HepG2 (cell line): ENCODE measurements at regions not wholly inside any gene's neighbourhood (a gene's known extent, or its start where the extent isn't known, plus 50 kb on each side); places are given as distances from the start of the nearest gene placed in this dataset.

Experiments used
- ATAC-seq: fragments of 200-7000 bp; cut with Tn5 transposase; 3 replicates; pipeline ENCODE4 v1.9.1; 2020; ENCODE audit warnings: mild to moderate bottlenecking, moderate library complexity
- BruUV-seq: library from RNA; stranded (reverse); fragments of 400-500 nt; replicated peaks from 2 replicates; lab custom pipeline; 2021; lab: Mats Ljungman, UMichigan
- CTCF ChIA-PET: fragments of 300-600 bp; formaldehyde crosslinking; extraction: SDS; loops from one replicate; lab custom pipeline; 2021; ENCODE audit warnings: low total read pairs, inconsistent platforms, low intra/inter-chr PET ratio; lab: Yijun Ruan, JAX
- POLR2A ChIA-PET: fragments of 350-600 bp; sonication (Branson Sonifier 250); formaldehyde crosslinking; loops from one replicate; lab custom pipeline; 2020; ENCODE audit warnings: antibody characterized with exemption, inconsistent platforms; lab: Yijun Ruan, JAX
- DNase-seq: peaks from one replicate; pipeline ENCODE4 v3.0.0-alpha.2; 2015; ENCODE audit warnings: low spot score
- FAIRE-seq: peaks from 3 replicates; lab custom pipeline; 2011; peaks lifted over from hg19 to GRCh38; lab: Jason Lieb, UNC
- H2AFZ ChIP-seq: one replicate; pipeline ENCODE4 v1.6.1; 2011; ENCODE audit warnings: low read length, inconsistent platforms
- H3K27ac ChIP-seq: fragments of 300-600 bp; 3 replicates; pipeline ENCODE4 v1.8.0; 2011; ENCODE audit warnings: mixed run types, mild to moderate bottlenecking, mixed read lengths, low read length, inconsistent platforms; ENCODE audit not compliant: insufficient read depth; ENCODE audit errors: extremely low read length
- H3K27me3 ChIP-seq, 2 experiments: fragments of 200-600 bp in 1 of 2; 2 replicates in 1 of 2; 3 replicates in 1 of 2; pipeline versions ENCODE4 v1.6.0 to v1.8.0; 2011; ENCODE audit warnings: low read length in 2 of 2, mild to moderate bottlenecking in 2 of 2, moderate library complexity in 2 of 2, inconsistent platforms in 1 of 2; ENCODE audit not compliant: insufficient read depth in 2 of 2, control insufficient read depth in 1 of 2
- H3K36me3 ChIP-seq, 2 experiments: fragments of 200-600 bp in 1 of 2; replicated peaks in 1 of 2; 2 replicates in 1 of 2; 3 replicates in 1 of 2; pipeline versions ENCODE4 v1.5.1 to v1.8.0; 2011; ENCODE audit warnings: low read length in 2 of 2, inconsistent platforms in 1 of 2; ENCODE audit not compliant: insufficient read depth in 2 of 2, control insufficient read depth in 1 of 2
- H3K4me1 ChIP-seq: 2 replicates; pipeline ENCODE4 v1.5.1; 2012; ENCODE audit warnings: low read length, inconsistent platforms; ENCODE audit not compliant: insufficient read depth
- H3K4me2 ChIP-seq: 2 replicates; pipeline ENCODE4 v1.6.0; 2011; ENCODE audit warnings: low read depth, low read length, inconsistent platforms
- H3K4me3 ChIP-seq, 3 experiments: fragments of 200-600 bp in 1 of 3; sonication (generic), shearing (Covaris generic) in 1 of 3; replicated peaks in 1 of 3; 2 replicates each; pipeline ENCODE4 v1.5.1; 2011 to 2016; ENCODE audit warnings: low read length in 3 of 3, inconsistent platforms in 2 of 3, low read depth in 2 of 3, mild to moderate bottlenecking in 2 of 3, control low read depth in 1 of 3, mixed read lengths in 1 of 3; ENCODE audit not compliant: insufficient read depth in 1 of 3
- H3K79me2 ChIP-seq: one replicate; pipeline ENCODE4 v1.6.1; 2011; ENCODE audit warnings: low read length, inconsistent platforms; ENCODE audit not compliant: insufficient read depth
- H3K9ac ChIP-seq: 2 replicates; pipeline ENCODE4 v1.6.0; 2011; ENCODE audit warnings: mild to moderate bottlenecking, low read depth, low read length, inconsistent platforms; ENCODE audit not compliant: insufficient read depth
- H3K9me3 ChIP-seq: 2 replicates; pipeline ENCODE4 v1.5.1; 2012; ENCODE audit warnings: mild to moderate bottlenecking, low read length
- H4K20me1 ChIP-seq: 2 replicates; pipeline ENCODE4 v1.6.0; 2011; ENCODE audit warnings: inconsistent platforms, mild to moderate bottlenecking, low read length, moderate library complexity; ENCODE audit not compliant: insufficient read depth
- HOXA7 ChIP-seq: sonication (generic); formaldehyde crosslinking; IDR thresholded peaks from 2 replicates; pipeline ENCODE4 v1.8.1; 2022; ENCODE audit warnings: mild to moderate bottlenecking, missing genetic modification reagents, moderate library complexity
- IRF2 ChIP-seq: IDR thresholded peaks from 2 replicates; pipeline ENCODE4 v1.6.1; 2018; ENCODE audit warnings: missing genetic modification reagents, missing compliant biosample characterization
- KAT2B ChIP-seq: fragments of 150-350 bp; IDR thresholded peaks from 2 replicates; pipeline ENCODE4 v1.6.1; 2014; ENCODE audit warnings: low read depth, low read length, borderline replicate concordance
- NCOA1 ChIP-seq: sonication (generic); formaldehyde crosslinking; IDR thresholded peaks from 2 replicates; pipeline ENCODE4 v1.9.0; 2021; ENCODE audit warnings: missing genetic modification reagents
- NFATC3 ChIP-seq: sonication (generic); formaldehyde crosslinking; IDR thresholded peaks from 2 replicates; pipeline ENCODE4 v1.5.1; 2020; ENCODE audit warnings: mild to moderate bottlenecking, missing genetic modification reagents
- NFE2L1 ChIP-seq: sonication (generic); formaldehyde crosslinking; IDR thresholded peaks from 2 replicates; pipeline ENCODE4 v1.4.0; 2020; ENCODE audit warnings: missing genetic modification reagents, mild to moderate bottlenecking, borderline replicate concordance
- NR3C1 ChIP-seq: sonication (generic); formaldehyde crosslinking; IDR thresholded peaks from 2 replicates; pipeline ENCODE4 v1.4.0; 2020; ENCODE audit warnings: missing genetic modification reagents
- RAD51 ChIP-seq: fragments of 450-650 bp; IDR thresholded peaks from 2 replicates; pipeline ENCODE4 v1.6.1; 2016; ENCODE audit warnings: borderline replicate concordance
- SETDB1 ChIP-seq: sonication (generic); formaldehyde crosslinking; IDR thresholded peaks from 2 replicates; pipeline ENCODE4 v1.5.1; 2020; ENCODE audit warnings: missing genetic modification reagents, mild to moderate bottlenecking, borderline replicate concordance
- STAG1 ChIP-seq: sonication (generic); formaldehyde crosslinking; IDR thresholded peaks from 2 replicates; pipeline ENCODE4 v1.4.0; 2020; ENCODE audit warnings: missing genetic modification reagents
- ZFY ChIP-seq: sonication (generic); formaldehyde crosslinking; IDR thresholded peaks from 2 replicates; pipeline ENCODE4 v1.4.0; 2020; ENCODE audit warnings: missing genetic modification reagents
- ZNF564 ChIP-seq: sonication (generic); formaldehyde crosslinking; IDR thresholded peaks from 2 replicates; pipeline ENCODE4 v1.8.1; 2023; ENCODE audit warnings: mild to moderate bottlenecking, missing genetic modification reagents
- ZNF569 ChIP-seq: sonication (generic); formaldehyde crosslinking; IDR thresholded peaks from 2 replicates; pipeline ENCODE4 v1.5.0; 2020; ENCODE audit warnings: mild to moderate bottlenecking, missing genetic modification reagents, moderate library complexity, borderline replicate concordance
- ZNF841 ChIP-seq: sonication (generic); formaldehyde crosslinking; IDR thresholded peaks from 2 replicates; pipeline ENCODE4 v1.8.1; 2023; ENCODE audit warnings: missing genetic modification reagents, borderline replicate concordance
- WGBS: methylation state at CpG from one replicate; pipeline ENCODE4 v1.1.6; 2017; ENCODE audit warnings: low lambda C conversion rate; 5-methylcytosine and 5-hydroxymethylcytosine counted together
- in situ Hi-C: cut with HindIII; loops from 2 replicates; pipeline ENCODE4 v1.10.0; 2017; ENCODE audit warnings: low pct_unique_long_range_greater_than_20kb; ENCODE audit not compliant: extremely low pct_ligation_motif_present
- intact Hi-C: fragments of 100-400 bp; cut with micrococcal nuclease; formaldehyde crosslinking; loops from one replicate; pipeline ENCODE4 v1.10.0; 2022; ENCODE audit not compliant: unreplicated experiment
- TF ChIP-seq, protein P1 (sequence below): sonication (generic); formaldehyde crosslinking; IDR thresholded peaks from 2 replicates; pipeline ENCODE4 v1.5.0; 2020; ENCODE audit warnings: missing genetic modification reagents
- TF ChIP-seq, protein P2 (sequence below): fragments of 450-650 bp; IDR thresholded peaks from 2 replicates; pipeline ENCODE4 v1.6.1; 2017; ENCODE audit warnings: mild to moderate bottlenecking
- TF ChIP-seq, protein P3 (sequence below): sonication (generic); formaldehyde crosslinking; IDR thresholded peaks from 2 replicates; pipeline ENCODE4 v1.4.0; 2020; ENCODE audit warnings: missing genetic modification reagents

DNA sequence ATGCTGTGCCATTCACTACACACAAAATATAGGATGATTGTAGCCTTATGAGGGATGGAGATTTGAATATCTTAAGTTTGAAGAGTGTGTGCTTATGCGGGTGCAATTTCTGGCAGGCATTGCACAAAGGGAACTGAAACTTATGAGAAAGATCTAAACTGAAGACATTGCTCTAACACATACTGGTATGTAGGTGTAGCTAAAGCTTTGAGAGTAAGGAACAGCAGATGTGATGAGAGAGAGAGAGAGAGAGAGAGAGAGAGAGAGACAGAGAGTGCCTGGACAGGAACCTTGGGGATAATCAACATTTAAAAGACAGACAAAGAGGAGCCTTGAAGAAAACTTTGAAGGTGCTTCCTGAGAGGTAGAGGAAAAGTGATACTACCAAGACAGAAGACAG is 379.7 kb downstream of the SPRY1 start:
- H3K27me3 ChIP-seq: no peaks in the 10 kb centered on the region
- H3K9ac ChIP-seq: no peak overlapping the region
- no peak overlapping the region for H3K4me3 ChIP-seq
- TF ChIP-seq KAT2B (no peak), NFATC3 (CRISPR knock-in tag) (no peak), IRF2 (CRISPR knock-in tag) (no peak), NCOA1 (CRISPR knock-in tag) (no peak), NFE2L1 (no peak), ZNF841 (CRISPR knock-in tag) (no peak), RAD51 (no peak), ZFY (CRISPR knock-in tag) (no peak), ZNF569 (CRISPR knock-in tag) (no peak), STAG1 (CRISPR knock-in tag) (no peak), HOXA7 (CRISPR knock-in tag) (no peak), NR3C1 (no peak), SETDB1 (CRISPR knock-in tag) (no peak), ZNF564 (CRISPR knock-in tag) (no peak)
- TF ChIP-seq, protein P1, sequence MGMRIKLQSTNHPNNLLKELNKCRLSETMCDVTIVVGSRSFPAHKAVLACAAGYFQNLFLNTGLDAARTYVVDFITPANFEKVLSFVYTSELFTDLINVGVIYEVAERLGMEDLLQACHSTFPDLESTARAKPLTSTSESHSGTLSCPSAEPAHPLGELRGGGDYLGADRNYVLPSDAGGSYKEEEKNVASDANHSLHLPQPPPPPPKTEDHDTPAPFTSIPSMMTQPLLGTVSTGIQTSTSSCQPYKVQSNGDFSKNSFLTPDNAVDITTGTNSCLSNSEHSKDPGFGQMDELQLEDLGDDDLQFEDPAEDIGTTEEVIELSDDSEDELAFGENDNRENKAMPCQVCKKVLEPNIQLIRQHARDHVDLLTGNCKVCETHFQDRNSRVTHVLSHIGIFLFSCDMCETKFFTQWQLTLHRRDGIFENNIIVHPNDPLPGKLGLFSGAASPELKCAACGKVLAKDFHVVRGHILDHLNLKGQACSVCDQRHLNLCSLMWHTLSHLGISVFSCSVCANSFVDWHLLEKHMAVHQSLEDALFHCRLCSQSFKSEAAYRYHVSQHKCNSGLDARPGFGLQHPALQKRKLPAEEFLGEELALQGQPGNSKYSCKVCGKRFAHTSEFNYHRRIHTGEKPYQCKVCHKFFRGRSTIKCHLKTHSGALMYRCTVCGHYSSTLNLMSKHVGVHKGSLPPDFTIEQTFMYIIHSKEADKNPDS (CRISPR knock-in tag): no peak
- TF ChIP-seq, protein P2, sequence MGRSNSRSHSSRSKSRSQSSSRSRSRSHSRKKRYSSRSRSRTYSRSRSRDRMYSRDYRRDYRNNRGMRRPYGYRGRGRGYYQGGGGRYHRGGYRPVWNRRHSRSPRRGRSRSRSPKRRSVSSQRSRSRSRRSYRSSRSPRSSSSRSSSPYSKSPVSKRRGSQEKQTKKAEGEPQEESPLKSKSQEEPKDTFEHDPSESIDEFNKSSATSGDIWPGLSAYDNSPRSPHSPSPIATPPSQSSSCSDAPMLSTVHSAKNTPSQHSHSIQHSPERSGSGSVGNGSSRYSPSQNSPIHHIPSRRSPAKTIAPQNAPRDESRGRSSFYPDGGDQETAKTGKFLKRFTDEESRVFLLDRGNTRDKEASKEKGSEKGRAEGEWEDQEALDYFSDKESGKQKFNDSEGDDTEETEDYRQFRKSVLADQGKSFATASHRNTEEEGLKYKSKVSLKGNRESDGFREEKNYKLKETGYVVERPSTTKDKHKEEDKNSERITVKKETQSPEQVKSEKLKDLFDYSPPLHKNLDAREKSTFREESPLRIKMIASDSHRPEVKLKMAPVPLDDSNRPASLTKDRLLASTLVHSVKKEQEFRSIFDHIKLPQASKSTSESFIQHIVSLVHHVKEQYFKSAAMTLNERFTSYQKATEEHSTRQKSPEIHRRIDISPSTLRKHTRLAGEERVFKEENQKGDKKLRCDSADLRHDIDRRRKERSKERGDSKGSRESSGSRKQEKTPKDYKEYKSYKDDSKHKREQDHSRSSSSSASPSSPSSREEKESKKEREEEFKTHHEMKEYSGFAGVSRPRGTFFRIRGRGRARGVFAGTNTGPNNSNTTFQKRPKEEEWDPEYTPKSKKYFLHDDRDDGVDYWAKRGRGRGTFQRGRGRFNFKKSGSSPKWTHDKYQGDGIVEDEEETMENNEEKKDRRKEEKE: no peak
- TF ChIP-seq, protein P3, sequence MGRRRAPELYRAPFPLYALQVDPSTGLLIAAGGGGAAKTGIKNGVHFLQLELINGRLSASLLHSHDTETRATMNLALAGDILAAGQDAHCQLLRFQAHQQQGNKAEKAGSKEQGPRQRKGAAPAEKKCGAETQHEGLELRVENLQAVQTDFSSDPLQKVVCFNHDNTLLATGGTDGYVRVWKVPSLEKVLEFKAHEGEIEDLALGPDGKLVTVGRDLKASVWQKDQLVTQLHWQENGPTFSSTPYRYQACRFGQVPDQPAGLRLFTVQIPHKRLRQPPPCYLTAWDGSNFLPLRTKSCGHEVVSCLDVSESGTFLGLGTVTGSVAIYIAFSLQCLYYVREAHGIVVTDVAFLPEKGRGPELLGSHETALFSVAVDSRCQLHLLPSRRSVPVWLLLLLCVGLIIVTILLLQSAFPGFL: no peak
- FAIRE-seq (no peak), ATAC-seq (no peak), DNase-seq (no peak)
- no peak overlapping the region for H2AFZ ChIP-seq
- POLR2A ChIA-PET: no interaction called here
- H3K4me1 ChIP-seq: no peaks in the 10 kb centered on the region
- WGBS: 97% methylated on average over 1 of the region's 1 CpG
- CTCF ChIA-PET: no interaction called here
- H3K36me3 ChIP-seq: no peaks in the 10 kb centered on the region
- BruUV-seq: no TSS peak
- H4K20me1 ChIP-seq: no peaks in the 10 kb centered on the region
- H3K79me2 ChIP-seq: no peaks in the 10 kb centered on the region
- H3K27ac ChIP-seq: no peak overlapping the region
- in situ Hi-C loops: no loop called here
- no peaks in the 10 kb centered on the region for H3K9me3 ChIP-seq
- intact Hi-C loops: loop anchor here (10.0 kb wide), 1 partner anchor 671 kb away; no protein-coding TSS in a partner anchor
- H3K4me2 ChIP-seq: no peak overlapping the region
